Activated CD4-positive, CD25-positive, alpha-beta regulatory T cell treated with anti-CD3 and anti-CD28 coated beads, Interleukin-2, amount 50 U/mL, for 24 hours (primary cell): ENCODE measurements at regions not wholly inside any gene's neighbourhood (a gene's known extent, or its start where the extent isn't known, plus 50 kb on each side); places are given as distances from the start of the nearest gene placed in this dataset.
"Not testable (repeated sequence)": the region's sequence is repeated elsewhere in the genome, so short reads cannot be mapped to it uniquely, and the experiment has no call there.

Source experiments
- ATAC-seq, 2 donors: fragments of 150-1000 bp; cut with Tn5 transposase; one replicate each; pipeline ENCODE4 v1.10.0; 2021; ENCODE audit warnings: mild to moderate bottlenecking in 1 of 2, moderate library complexity in 1 of 2

DNA sequence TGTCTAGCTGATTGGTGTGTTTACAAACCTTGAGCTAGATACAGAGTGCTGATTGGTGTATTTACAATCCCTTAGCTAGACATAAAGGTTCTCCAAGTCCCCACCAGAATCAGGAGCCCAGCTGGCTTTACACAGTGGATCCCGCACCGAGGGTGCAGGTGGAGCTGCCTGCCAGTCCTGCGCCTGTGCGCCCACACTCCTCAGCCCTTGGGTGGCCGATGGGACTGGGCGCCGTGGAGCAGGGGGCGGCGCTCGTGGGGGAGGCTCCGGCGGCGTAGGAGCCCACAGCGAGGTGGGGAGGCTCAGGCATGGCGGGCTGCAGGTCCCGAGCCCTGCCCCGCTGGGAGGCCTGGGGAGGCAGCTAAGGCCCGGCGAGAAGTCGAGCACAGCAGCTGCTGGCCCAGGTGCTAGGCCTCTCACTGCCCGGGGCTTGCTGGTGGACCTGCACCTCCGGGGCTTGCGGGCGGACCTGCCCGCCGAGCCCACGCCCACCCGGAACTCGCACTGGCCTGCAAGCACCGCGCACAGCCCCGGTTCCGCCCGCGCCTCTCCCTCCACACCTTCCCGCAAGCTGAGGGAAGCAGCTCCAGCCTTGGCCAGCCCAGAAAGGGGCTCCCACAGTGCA, 51.0 kb upstream of the CDYL start:
- ATAC-seq, result not testable (repeated sequence)

DNA sequence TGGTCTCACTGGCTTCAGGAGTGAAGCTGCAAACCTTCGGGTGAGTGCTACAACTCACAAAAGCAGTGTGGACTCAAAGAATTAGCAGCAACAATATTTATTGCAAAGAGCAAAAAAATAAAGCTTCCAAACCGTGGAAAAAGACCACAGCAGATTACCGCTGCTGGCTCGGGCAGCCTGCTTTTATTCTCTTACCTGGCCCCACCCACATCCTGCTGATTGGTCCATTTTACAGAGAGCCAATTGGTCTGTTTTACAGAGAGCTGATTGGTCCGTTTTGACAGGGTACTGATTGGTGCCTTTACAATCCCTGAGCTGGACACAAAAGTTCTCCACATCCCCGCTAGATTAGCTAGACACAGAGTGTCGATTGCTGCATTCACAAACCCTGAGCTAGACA, 51.5 kb upstream of the CDYL start:
- not testable (repeated sequence) for ATAC-seq

DNA sequence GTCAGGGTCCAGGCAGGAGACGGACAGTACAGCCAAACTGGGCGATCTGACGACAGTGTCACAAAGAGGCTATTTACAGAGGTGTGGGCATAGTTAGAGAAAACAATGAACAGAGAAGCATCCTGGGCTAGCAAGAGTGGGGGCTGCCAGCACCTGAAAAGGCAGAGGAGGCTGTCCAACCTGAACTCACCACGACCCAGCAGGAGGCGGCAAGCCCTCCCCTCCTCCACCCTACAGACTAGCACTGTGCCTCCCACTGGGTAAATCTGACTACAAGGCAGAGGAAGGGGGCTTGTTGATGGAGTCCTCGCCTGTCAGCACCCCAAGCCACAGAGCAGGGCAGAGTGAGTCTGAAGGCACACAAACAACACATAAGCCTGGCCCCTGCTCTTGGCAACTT, 52.8 kb upstream of the CDYL start:
- ATAC-seq, result no peak

DNA sequence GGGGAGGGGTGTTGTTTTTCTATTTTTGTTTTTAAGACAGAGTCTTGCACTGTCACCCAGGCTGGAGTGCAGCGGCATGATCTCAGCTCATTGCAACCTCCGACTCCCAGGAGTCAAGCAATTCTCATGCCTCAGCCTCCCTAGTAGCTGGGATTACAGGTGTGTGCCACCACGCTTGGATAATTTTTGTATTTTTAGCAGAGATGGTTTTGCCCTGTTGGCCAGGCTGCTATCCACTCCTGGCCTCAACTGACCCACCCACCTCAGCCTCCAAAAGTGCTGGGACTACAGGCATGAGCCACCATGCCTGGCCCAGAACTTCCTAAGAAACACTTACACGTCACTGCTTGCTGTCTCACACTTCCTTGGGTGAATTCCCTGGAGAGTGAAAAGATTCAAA, 54.8 kb upstream of the CDYL start:
- not testable (repeated sequence) for ATAC-seq

DNA sequence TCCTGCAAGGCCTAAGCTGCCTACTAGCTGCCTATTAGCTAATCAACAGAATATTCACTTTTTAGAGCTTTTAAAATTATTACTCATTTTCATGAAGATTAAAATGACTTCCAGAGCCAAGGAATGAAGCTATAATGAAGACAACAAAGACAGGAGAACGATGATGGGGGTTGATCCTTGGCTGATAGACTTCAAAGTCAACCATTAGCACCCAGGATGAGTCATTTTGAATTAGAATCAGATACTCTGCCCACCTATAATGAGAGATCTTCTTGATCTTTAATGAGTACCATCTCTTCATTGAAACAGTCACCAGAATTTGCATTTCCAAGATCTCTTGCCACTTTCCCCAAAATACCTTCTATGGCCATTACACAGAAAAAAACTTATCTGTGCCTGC, 56.7 kb upstream of the CDYL start:
- no peak for ATAC-seq

DNA sequence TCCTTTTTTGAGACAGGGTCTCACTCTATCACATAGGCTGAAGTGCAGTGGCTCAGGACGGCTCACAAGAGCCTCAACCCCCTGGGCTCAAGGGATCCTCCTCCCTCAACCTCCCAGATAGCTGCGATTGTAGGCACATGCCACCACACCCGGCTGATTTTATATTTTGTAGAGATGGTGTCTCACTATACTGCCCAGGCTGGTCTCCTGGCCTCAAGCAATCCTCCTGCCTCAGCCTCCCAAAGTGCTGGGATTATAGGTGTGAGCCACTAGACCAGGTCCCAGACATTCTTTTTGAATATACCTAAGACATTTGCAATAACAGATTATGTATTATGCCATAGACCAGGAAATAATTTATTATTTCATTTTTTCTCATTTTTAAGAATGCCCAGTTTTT, 58.3 kb upstream of the CDYL start:
- no peak for ATAC-seq

DNA sequence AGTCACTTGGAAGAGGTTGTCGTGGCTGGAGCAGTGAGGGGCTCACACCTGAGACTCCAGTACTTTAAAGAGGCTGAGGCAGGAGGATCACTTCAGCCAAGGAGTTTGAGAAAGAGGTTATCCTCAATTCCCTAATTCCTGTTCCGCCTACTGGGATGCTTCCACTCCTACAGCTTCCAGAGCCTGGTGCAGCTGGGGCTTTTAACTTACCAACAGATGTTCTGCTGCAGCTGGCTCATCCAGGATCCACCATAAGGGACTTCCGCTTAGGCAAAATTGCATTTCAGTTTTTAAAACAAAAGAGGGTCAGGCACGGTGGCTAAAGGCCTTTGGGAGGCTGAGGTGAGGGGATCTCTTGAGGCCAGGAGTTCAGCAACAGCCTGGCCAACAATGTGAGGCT, 59.1 kb upstream of the CDYL start:
- no peak for ATAC-seq

DNA sequence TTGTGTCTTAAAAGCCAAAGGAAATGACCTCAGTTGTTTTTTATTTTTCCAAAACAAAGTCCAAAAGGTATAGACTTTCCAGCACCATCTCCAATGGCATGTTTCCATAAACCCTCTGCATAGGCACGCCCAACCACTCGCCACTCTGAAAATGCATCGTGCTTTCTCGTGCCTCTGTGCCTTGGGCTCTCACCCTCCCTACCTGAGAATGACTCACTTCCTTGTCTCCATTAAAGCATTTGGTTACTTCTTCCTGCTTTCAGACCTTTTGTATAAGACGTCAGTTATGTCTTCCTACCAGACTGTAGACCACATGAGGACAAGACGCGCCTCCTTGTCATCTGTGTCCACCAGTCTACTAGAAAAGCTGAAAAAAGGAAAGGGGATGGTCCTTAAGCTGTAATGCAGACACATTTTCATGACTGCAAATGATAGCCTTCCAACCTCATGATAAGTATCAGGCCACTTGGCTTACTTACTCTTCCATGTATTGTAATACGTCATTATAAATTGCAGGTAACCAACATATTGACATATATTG, 61.2 kb upstream of the CDYL start:
- no peak for ATAC-seq

DNA sequence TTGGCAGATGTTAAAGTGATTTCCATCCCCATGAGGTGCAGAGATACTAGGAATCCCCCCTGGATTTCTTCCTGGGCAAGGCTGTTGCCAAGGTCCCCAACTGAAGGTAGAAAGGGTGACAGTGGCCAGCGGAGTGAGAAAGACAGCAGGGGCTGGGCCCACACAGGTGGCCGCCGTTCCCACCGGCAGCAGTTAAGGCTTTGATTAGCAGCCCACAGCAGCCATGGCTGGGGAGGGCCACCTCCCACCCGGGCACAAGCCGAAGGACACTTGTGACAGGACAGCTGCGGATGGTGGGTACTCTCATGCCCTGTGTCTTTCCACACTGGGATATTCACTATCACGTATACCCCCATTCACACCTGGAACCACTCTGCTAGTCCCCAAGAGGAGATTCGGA, 63.9 kb upstream of the CDYL start:
- no peak for ATAC-seq

DNA sequence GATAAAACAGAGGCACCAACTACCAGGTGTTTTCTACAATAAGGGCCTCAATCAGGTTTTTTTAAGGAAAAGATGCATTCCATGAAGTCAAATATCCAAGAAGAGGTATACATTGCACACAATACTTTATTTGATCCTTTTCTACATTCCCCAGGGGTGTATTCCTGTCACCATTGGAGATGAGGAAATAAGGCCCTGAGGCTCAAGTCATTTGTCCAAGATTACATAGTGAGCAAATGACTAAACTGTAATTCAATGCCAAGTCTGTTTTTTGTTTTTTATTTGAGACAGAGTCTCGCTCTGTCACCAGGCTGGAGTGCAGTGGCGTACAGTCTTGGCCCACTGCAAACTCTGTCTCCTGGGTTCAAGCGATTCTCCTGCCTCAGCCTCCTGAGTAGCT, 69.2 kb upstream of the CDYL start:
- ATAC-seq, result no peak

DNA sequence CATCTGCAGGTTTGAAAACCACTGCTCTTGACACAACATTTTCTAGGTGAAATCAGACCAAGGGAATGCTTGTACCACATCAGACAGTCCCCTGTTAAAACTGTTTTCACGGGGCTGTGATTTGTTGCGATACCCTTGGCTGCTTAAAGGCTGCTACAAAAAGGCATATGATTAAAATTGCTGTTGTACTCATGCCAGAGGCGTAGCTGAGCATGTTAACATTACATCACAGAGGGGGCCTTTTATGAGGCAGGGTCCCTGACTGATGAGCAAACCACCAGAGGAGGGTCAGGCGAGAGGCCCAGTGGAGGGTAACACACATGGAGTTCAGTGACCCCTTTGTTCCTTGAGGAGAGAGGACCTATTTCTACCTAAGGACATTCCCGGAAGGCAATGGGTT, 70.4 kb upstream of the CDYL start:
- no peak for ATAC-seq

DNA sequence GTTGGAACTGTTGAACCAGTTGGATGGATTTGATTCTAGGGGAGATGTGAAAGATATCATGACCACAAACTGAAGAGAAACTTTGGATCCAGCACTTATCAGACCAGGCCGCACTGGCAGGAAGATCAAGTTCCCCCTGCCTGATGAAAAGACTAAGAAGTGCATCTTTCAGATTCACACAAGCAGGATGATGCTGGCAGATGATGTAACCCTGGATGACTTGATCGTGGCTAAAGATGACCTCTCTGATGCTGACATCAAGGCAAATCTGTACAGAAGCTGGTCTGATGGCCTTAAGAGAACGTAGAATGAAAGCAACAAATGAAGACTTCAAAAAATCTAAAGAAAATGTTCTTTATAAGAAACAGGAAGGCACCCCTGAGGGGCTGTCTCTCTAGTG, 72.8 kb upstream of the CDYL start:
- ATAC-seq, result no peak

DNA sequence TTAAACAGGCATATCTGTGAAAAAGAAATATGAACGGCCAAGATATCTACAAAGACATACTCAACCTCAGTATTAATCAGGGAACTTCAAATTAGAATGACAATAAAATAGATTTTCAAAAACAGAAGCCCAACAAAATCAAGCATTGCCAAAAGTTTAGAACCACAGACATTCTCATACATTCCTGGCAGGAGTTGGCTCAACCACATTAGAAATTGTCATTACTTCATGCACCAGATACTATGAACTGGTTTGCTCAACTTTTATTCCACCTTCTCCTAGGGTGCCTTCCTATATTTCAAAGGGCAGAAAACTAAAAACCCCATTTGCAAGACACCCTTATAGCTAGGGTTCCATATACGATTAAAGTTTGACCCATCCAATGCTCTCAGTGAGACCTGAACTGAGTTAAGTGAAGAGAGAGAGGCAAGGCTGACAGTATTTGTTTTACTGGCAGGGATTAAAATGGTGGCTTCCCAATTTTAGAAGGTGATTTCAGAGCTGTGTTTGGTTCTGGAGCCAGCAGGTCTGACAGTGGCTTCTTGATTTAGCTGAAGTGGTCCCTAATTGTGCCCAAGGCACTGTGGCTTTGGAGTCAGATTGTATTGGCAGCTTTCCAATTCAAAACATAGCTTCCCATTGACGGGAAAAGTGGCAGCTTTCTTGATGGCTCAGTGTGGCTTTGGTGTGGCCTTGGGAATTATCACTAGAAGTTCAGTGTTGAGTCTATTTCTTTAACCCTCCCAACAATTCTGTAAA, 77.1 kb upstream of the CDYL start:
- no peak for ATAC-seq

DNA sequence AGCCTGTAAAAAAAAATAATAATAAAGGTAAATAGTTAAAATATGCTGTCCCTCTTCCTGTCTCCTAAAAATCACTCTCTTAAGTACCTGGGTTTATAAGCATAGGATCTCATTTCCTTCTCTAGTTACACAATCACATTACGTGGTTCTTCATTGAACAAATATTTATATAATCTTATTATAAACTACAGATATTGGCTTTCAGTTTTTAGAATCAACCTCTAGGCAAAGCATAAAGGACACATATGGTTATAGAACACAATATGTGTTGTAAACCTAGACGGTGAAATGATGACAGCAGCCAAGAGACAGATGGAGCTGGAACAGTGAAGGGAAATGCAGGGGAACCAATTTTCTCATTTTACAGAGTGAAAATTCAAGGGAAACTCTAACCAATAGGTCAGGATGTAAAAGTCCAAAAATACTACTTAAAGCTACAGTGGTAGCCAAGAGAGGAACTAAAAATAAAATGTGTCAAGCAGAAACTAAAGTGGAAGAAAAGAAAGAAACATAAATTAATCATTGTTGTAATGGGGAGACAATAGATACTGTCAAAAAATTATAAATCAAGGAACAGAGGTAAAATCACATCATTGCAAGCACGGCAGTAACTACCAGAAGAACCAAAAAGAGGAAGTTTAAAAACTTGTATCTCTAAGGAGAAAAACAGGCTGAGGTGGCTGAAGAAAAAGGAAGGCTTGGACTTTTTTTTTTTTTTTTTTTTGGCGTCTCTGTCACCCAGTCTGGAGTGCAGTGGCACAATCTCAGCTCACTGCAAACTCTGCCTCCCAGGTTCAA, 82.8 kb upstream of the CDYL start:
- ATAC-seq, result no peak

DNA sequence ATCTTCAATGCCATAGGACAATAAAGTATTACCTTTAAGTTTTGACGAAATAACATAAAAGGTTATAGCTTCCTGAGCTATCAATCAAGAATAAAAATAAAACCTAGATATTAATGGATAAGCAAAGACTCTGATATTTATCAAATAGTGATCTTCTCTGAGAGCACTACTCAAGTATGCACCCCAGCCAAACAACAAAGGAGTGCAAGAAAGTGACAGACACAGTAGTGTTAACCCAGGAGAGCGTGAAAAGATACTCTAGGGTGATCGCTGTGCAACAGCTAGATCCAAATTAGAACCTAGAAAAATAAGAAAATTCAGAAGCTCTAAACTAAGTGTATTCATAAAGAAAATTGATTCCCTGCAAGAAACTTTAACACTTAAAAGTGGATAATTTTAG, 83.5 kb upstream of the CDYL start:
- ATAC-seq, result no peak

DNA sequence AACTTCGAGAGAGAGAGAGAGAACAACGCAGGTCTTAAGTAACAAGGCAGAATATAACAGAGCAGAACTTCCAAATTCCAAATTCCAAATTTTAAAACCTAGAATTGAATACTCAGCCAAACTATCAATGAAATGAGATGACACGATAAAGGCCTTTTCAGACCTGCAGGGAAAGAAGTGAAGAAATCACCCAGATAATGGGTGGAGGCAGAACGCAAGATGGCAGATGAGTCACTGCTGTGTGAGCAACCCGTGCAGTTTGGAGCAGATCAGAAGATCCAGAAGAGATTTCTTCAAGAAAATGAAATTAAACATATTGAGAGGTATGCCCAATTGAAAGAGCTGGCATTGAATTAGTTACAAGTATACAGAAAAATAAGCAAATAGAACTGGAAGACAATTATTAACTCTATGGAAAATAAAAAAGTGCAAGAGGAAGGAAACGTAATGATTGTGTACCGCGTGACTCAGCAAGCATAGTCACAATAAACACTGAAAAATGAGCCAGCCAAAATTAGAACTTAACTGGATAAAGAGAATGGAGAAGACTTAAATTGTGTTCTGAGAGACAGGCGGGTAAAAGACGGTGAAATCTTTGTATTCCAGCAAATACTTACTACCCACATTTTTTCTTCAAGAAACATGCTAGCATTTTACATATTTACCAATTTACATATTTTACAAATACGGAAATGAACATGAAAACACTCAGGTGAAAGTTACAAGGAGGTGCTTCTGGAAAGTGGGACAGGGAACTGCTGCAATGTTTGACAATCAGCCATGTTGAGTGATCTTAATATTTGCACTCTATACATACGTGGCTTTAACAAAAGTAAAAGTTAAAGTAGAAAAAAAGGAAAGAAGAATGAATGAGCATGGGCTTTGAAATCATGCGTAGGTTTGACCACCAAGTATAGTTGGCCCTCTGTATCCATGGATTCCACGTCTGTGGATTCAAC, 87.9 kb upstream of the CDYL start:
- no peak for ATAC-seq

DNA sequence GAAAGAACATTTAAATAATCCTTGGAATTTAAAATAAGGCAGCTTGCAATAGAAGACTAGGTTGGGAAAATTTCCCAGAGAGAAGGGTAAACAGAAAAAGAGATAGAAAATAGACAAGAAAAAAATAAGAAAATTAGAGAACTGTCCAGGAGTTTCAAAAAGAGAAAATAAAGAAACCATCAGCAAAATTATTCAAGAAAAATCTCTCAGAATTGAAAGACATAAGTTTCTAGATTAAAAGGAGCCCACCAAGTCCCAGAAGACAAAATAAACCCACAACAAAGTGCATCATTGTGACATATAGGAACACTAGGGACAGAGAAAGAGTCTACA, 88.6 kb upstream of the CDYL start:
- ATAC-seq, result no peak

DNA sequence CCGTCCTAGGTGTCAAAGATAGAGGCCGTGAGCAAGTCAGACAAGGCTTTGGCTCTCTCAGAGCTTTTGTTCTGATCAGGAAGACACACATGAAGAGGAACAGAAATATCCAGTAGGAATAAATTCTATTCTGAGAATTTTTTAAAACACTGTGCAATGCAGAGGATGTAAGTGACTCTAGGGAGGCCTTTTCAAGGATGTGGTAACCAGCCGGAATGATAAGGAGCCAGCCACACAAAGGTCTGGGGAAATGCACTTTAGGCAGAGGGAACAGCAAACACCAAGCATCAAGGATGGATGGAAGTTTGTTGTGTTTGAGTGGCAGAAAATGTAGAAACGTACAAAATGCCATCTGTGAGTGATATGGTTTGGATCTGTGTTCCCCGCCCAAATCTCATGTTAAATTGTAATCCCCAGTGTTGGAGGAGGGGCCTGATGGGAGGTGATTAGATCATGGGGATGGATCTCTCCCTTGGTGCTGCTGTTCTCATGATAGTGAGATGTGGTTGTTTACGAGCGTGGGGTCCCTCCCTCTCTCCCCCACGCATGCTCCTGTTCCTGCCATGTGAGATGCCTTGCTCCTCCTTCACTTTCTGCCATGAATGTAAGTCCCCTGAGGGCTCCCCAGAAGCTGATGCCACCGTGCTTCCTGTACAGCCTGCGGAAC, 93.6 kb upstream of the CDYL start:
- ATAC-seq, result no peak

DNA sequence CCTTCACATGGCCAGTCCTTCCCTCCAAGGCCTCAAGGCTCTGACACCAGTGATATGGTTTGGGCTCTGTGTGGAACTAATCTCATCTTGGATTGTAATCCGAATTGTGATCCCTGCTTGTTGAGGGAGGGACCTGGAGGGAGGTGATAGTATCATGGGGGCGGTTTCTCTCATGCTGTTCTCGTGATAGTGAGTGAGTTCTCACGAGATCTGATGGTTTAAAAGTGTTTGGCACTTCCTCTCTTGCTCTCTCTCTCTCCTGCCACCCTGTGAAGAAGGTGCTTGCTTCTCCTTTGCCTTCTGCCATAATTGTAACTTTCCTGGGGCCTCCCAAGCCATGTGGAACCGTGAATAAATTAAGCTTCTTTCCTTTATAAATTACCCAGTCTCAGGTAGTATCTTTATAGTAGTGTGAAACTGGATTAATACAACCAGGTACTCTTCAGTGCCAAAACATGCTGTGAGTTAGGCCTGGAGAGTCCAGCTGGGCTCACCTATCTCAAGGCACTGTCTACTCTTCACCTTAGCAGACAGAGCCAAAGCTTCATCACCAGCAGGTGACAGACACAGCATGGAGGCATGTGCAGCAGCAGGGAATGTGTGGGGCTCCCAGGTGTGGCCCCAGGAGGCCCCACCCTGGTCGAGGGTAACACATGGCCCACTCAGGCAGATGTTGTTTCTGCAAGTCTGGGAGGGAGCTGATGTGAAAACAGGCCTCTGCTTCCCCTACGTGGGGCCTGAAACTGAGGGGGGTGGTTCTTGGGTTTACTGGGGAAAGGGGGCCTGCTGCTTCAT, 97.5 kb upstream of the CDYL start:
- ATAC-seq, result no peak

DNA sequence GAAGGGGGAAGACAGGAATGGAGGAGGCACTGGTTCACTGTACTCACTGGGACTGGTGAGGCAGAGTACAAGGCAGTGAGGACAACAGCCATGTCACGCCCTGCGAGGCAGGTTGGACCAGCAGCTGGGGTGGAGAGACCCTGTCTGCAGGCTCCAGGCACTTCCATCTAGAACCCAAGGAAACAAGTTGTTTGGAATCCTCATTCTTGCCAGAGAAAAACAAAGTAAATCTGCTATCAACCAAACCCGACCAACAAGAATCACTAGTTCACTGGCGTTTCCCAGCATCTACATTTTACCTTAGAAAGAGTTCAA, 98.5 kb upstream of the CDYL start:
- no peak for ATAC-seq

DNA sequence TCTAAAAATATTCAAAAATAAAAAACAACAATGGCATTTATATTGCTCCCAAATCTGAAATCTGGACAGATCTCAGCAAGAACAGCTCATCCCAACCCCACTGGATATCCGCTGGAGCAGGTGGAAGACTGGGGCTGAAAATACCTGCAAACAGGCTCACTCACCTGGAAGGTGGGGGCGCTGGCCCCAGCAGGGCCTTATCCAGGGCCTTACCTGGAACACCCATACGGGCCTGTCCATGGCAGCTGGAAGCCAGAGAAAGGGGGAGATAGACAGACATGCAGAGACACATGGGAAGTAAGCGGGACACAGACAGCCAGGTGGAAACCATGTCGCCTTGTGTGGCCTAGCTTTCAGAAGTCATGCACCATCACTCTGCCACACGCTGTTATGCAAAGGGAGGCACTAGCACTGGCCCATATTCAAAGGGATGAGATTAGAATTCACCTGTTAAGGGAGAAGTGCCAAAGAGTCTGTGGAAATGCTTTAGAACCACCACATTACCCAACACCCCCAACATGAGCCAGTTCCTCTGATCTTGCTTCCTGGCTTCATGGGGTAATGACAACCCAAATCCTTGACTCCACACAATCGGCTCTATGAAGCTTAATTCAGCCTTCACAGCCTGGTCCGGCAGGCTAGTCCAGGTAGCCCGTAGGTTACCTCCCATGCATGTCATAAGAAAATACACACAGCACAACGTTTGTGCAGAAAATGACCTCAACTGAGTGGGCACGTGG, 99.0 kb upstream of the CDYL start:
- no peak for ATAC-seq
